CD14-positive monocyte (primary cell): ENCODE measurements at regions not wholly inside any gene's neighbourhood (a gene's known extent, or its start where the extent isn't known, plus 50 kb on each side); places are given as distances from the start of the nearest gene placed in this dataset.

Source experiments
- DNase-seq, 3 donors: peaks; one replicate each; pipeline ENCODE4 v3.0.0-alpha.2; 2011 to 2022
- H2AFZ ChIP-seq: 2 replicates; pipeline ENCODE4 v1.6.0; 2012; ENCODE audit warnings: mild to moderate bottlenecking, low read depth, low read length, inconsistent platforms; ENCODE audit not compliant: insufficient read depth, poor library complexity, severe bottlenecking
- H3K27ac ChIP-seq, 2 donors: 1 replicate in 1 of 2; 2 replicates in 1 of 2; pipeline ENCODE4 v1.5.1; 2012 to 2013; ENCODE audit warnings: low read length in 2 of 2, control low read depth in 1 of 2, inconsistent platforms in 1 of 2, low read depth in 1 of 2, mild to moderate bottlenecking in 1 of 2
- H3K27me3 ChIP-seq, 2 donors: one replicate each; pipeline versions ENCODE4 v1.6.0 to v1.6.1; 2011 to 2013; ENCODE audit warnings: low read length in 2 of 2; ENCODE audit not compliant: control insufficient read depth in 2 of 2, insufficient read depth in 2 of 2
- H3K36me3 ChIP-seq, 2 donors: replicated peaks in 1 of 2; 1 replicate in 1 of 2; 2 replicates in 1 of 2; pipeline versions ENCODE4 v1.5.1 to v1.6.1; 2012 to 2013; ENCODE audit warnings: low read length in 2 of 2, control low read depth in 1 of 2, inconsistent platforms in 1 of 2, mild to moderate bottlenecking in 1 of 2; ENCODE audit not compliant: insufficient read depth in 2 of 2, control insufficient read depth in 1 of 2
- H3K4me1 ChIP-seq, 2 donors: 1 replicate in 1 of 2; 2 replicates in 1 of 2; pipeline versions ENCODE4 v1.5.1 to v1.6.1; 2012 to 2013; ENCODE audit warnings: low read length in 2 of 2, control low read depth in 1 of 2, inconsistent platforms in 1 of 2, mild to moderate bottlenecking in 1 of 2, moderate library complexity in 1 of 2; ENCODE audit not compliant: insufficient read depth in 2 of 2, control insufficient read depth in 1 of 2
- H3K4me2 ChIP-seq: replicated peaks from 2 replicates; pipeline ENCODE3; 2012; ENCODE audit warnings: low read length, moderate library complexity, mild to moderate bottlenecking; ENCODE audit not compliant: poor library complexity, severe bottlenecking; ENCODE audit errors: extremely low read depth
- H3K4me3 ChIP-seq, 3 experiments: fragments of 200-600 bp in 1 of 3; sonication (generic) in 1 of 3; replicated peaks in 1 of 3; 1 replicate in 2 of 3; 2 replicates in 1 of 3; pipeline ENCODE4 v1.5.1; 2011 to 2013; ENCODE audit warnings: low read length in 3 of 3, mild to moderate bottlenecking in 3 of 3, control low read depth in 2 of 3, low read depth in 2 of 3, inconsistent platforms in 1 of 3, moderate library complexity in 1 of 3
- H3K79me2 ChIP-seq: 2 replicates; pipeline ENCODE4 v1.6.0; 2012; ENCODE audit warnings: mild to moderate bottlenecking, control low read depth, inconsistent platforms, low read length, moderate library complexity; ENCODE audit not compliant: insufficient read depth
- H3K9ac ChIP-seq: 2 replicates; pipeline ENCODE4 v1.6.0; 2017; ENCODE audit warnings: low read length, mild to moderate bottlenecking; ENCODE audit not compliant: insufficient read depth, poor library complexity, severe bottlenecking
- H3K9me3 ChIP-seq, 2 donors: replicated peaks in 1 of 2; 1 replicate in 1 of 2; 2 replicates in 1 of 2; pipeline versions ENCODE4 v1.5.1 to v1.6.1; 2012 to 2013; ENCODE audit warnings: low read length in 2 of 2, control low read depth in 1 of 2; ENCODE audit not compliant: control insufficient read depth in 1 of 2, insufficient read depth in 1 of 2
- H4K20me1 ChIP-seq: 2 replicates; pipeline ENCODE4 v1.6.0; 2012; ENCODE audit warnings: mild to moderate bottlenecking, low read length, control low read depth, moderate library complexity; ENCODE audit not compliant: insufficient read depth
- H3K27ac Mint-ChIP-seq, 7 donors: one replicate each; pipeline ENCODE4 v1.8.0; 2020; ENCODE audit warnings: mild to moderate bottlenecking in 7 of 7, mixed read lengths in 7 of 7, moderate library complexity in 6 of 7, inconsistent platforms in 2 of 7
- H3K27me3 Mint-ChIP-seq, 3 donors: one replicate each; pipeline ENCODE4 v1.8.0; 2021 to 2022; ENCODE audit warnings: low read depth in 3 of 3, mild to moderate bottlenecking in 3 of 3, mixed read lengths in 3 of 3, moderate library complexity in 3 of 3, inconsistent platforms in 1 of 3
- H3K36me3 Mint-ChIP-seq, 2 donors: one replicate each; pipeline ENCODE4 v1.8.0; 2020; ENCODE audit warnings: mixed read lengths in 2 of 2, inconsistent platforms in 1 of 2, mild to moderate bottlenecking in 1 of 2
- H3K4me1 Mint-ChIP-seq: one replicate; pipeline ENCODE4 v1.8.0; 2020; ENCODE audit warnings: mild to moderate bottlenecking, mixed read lengths
- H3K4me3 Mint-ChIP-seq, 2 donors: one replicate each; pipeline ENCODE4 v1.8.0; 2020; ENCODE audit warnings: mild to moderate bottlenecking in 2 of 2, mixed read lengths in 2 of 2, moderate library complexity in 1 of 2
- H3K9me3 Mint-ChIP-seq, 7 donors: one replicate each; pipeline ENCODE4 v1.8.0; 2020 to 2022; ENCODE audit warnings: mixed read lengths in 7 of 7, mild to moderate bottlenecking in 6 of 7, moderate library complexity in 6 of 7, inconsistent platforms in 2 of 7
- CTCF ChIP-seq: fragments of 200-600 bp; IDR thresholded peaks from one replicate; pipeline ENCODE4 v1.8.0; 2022; ENCODE audit warnings: antibody characterized with exemption, mild to moderate bottlenecking
- WGBS: methylation state at CpG from one replicate; pipeline ENCODE4 v1.1.5; 2013; ENCODE audit warnings: missing lambda C conversion rate; ENCODE audit not compliant: insufficient coverage; 5-methylcytosine and 5-hydroxymethylcytosine counted together
- intact Hi-C, 2 donors: fragments of 100-400 bp; cut with micrococcal nuclease; formaldehyde crosslinking; loops; one replicate each; pipeline versions ENCODE4 v1.15.0 to v1.15.1; 2023

GRCh38 chr9:93843396-93843795, 111.8 kb downstream of the BARX1 start:
- no peaks in the 10 kb centered on the region for H3K4me1 Mint-ChIP-seq
- no peak overlapping the region for H3K4me3 ChIP-seq
- H3K4me1 ChIP-seq = no peaks in the 10 kb centered on the region
- H4K20me1 ChIP-seq = no peaks in the 10 kb centered on the region
- no peak overlapping the region for H3K27ac ChIP-seq
- no peak for DNase-seq
- TF ChIP-seq CTCF = no peak
- no peak overlapping the region for H2AFZ ChIP-seq
- peaks cover 8 to 20% (median 16%) of the 10 kb centered on the region in 3 donors for H3K27me3 Mint-ChIP-seq
- H3K36me3 ChIP-seq = no peaks in the 10 kb centered on the region
- no peak overlapping the region for H3K27ac Mint-ChIP-seq
- intact Hi-C loops = no loop called here
- H3K36me3 Mint-ChIP-seq = no peaks in the 10 kb centered on the region
- H3K9me3 ChIP-seq = no peaks in the 10 kb centered on the region
- H3K79me2 ChIP-seq = no peaks in the 10 kb centered on the region
- peaks cover 2 to 14% (median 6%) of the 10 kb centered on the region in 7 donors for H3K9me3 Mint-ChIP-seq
- H3K4me3 Mint-ChIP-seq = no peak overlapping the region
- no CpG with 5 or more reads among the region's 3 CpGs for WGBS
- H3K4me2 ChIP-seq = no peak overlapping the region
- no peak overlapping the region for H3K9ac ChIP-seq
- H3K27me3 ChIP-seq = peaks cover 0 to 1% of the 10 kb centered on the region in 2 donors

DNA sequence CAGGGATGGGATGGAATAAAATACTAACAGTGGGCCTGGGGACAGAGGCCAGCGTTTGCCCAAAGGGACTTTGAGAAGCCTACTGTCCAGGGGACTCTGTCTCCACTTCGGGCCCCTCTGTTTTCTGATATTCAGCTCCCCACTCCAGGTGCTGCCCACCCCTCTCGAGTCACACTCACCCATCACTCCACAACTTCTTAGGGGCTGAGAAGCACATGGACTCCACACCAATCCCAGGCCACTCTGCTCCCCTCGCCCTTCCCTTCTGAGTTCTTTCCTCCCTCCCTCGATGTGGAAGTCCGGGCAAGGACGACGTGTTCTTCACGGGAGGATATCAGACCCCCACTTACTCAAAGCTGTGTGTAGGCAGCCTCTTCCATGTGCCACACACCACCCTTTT, 124.5 kb downstream of the BARX1 start:
- Mint-ChIP-seq H3K4me3 (no peak overlapping the region), H3K36me3 (no peaks in the 10 kb centered on the region), H3K27me3 (peaks cover 21 to 46% (median 30%) of the 10 kb centered on the region in 3 donors), H3K4me1 (peaks cover 3% of the 10 kb centered on the region), H3K27ac (no peak overlapping the region), H3K9me3 (peaks cover 2 to 15% (median 7%) of the 10 kb centered on the region in 7 donors)
- no peak for TF ChIP-seq CTCF
- Histone ChIP-seq H3K4me3 (no peak overlapping the region), H3K4me2 (no peak overlapping the region), H3K9me3 (no peaks in the 10 kb centered on the region), H4K20me1 (no peaks in the 10 kb centered on the region), H3K27ac (no peak overlapping the region), H3K27me3 (peaks cover 0 to 29% of the 10 kb centered on the region in 2 donors), H3K9ac (no peak overlapping the region), H3K79me2 (no peaks in the 10 kb centered on the region), H3K36me3 (no peaks in the 10 kb centered on the region), H3K4me1 (no peaks in the 10 kb centered on the region), H2AFZ (no peak overlapping the region)
- no peak for DNase-seq
- 85% methylated on average over 5 of the region's 9 CpGs for WGBS
- intact Hi-C loops = no loop called here
